Brain pericyte (primary cell): ENCODE measurements at regions not wholly inside any gene's neighbourhood (a gene's known extent, or its start where the extent isn't known, plus 50 kb on each side); places are given as distances from the start of the nearest gene placed in this dataset.
"Not testable (repeated sequence)": the region's sequence is repeated elsewhere in the genome, so short reads cannot be mapped to it uniquely, and the experiment has no call there.

Experiments used
- DNase-seq: peaks from one replicate; pipeline ENCODE4 v3.0.0-alpha.2; 2012; ENCODE audit warnings: low read depth, low spot score

GRCh38 chr3:30438126-30438525, 168.3 kb upstream of the TGFBR2 start:
- no peak for DNase-seq

GRCh38 chr3:30439451-30440053, 166.8 kb upstream of the TGFBR2 start:
- DNase-seq = no peak

GRCh38 chr3:30440147-30440604, 166.2 kb upstream of the TGFBR2 start:
- no peak for DNase-seq

- DNase-seq = no peak
Observed at GRCh38 chr3:30440880-30441279, 165.5 kb upstream of the TGFBR2 start.

GRCh38 chr3:30443756-30444673, 162.4 kb upstream of the TGFBR2 start:
- DNase-seq = peak; percentile 29

GRCh38 chr3:30448450-30449289, 157.7 kb upstream of the TGFBR2 start:
- no peak for DNase-seq

GRCh38 chr3:30449290-30449632, 157.1 kb upstream of the TGFBR2 start:
- DNase-seq = no peak

GRCh38 chr3:30452446-30452845, 154.0 kb upstream of the TGFBR2 start:
- DNase-seq = no peak

- DNase-seq = no peak
Observed at GRCh38 chr3:30453360-30454039, 152.9 kb upstream of the TGFBR2 start.

GRCh38 chr3:30454636-30455035, 151.8 kb upstream of the TGFBR2 start:
- no peak for DNase-seq

- not testable (repeated sequence) for DNase-seq
Observed at GRCh38 chr3:30455112-30455511, 151.3 kb upstream of the TGFBR2 start.

GRCh38 chr3:30455840-30456239, 150.6 kb upstream of the TGFBR2 start:
- DNase-seq = no peak

- DNase-seq = no peak
Observed at GRCh38 chr3:30456264-30456663, 150.1 kb upstream of the TGFBR2 start.

- DNase-seq = no peak
Observed at GRCh38 chr3:30457081-30457480, 149.3 kb upstream of the TGFBR2 start.

GRCh38 chr3:30457726-30458125, 148.7 kb upstream of the TGFBR2 start:
- no peak for DNase-seq

GRCh38 chr3:30458376-30459171, 147.8 kb upstream of the TGFBR2 start:
- DNase-seq = no peak

- no peak for DNase-seq
Observed at GRCh38 chr3:30461311-30461710, 145.1 kb upstream of the TGFBR2 start.

GRCh38 chr3:30462721-30463470, 143.5 kb upstream of the TGFBR2 start:
- no peak for DNase-seq

GRCh38 chr3:30464381-30464780, 142.0 kb upstream of the TGFBR2 start:
- DNase-seq = no peak

GRCh38 chr3:30465454-30465853, 140.9 kb upstream of the TGFBR2 start:
- DNase-seq = no peak
